ENCODE measurements at regions not wholly inside any gene's neighbourhood (a gene's known extent, or its start where the extent isn't known, plus 50 kb on each side); places are given as distances from the start of the nearest gene placed in this dataset.

DNA sequence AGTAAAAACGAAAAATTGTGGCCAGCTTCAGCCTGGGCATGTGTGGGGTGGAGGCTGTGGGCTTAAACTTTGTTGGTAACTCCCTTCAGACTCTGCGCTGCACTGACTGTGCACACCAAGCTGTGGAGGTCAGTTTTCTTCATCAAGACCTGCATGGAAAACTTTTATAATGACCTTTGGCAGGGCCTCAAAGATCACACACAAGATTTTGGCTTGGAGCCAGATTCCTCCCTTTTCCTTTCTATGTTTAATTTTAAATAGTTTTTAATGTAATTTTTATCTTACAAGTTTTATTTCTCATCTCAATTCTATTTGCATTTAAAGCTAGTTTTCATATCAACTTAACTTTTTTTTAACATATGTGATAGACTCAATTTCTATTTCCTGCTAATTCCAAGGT, 1211.1 kb upstream of the CDH18 start:
- no peak for DNase-seq (ENCODE audit: low read depth)
- H3K4me3 ChIP-seq (ENCODE audit: low read depth, low read length) = no peak overlapping the region
- TF ChIP-seq, protein P1, sequence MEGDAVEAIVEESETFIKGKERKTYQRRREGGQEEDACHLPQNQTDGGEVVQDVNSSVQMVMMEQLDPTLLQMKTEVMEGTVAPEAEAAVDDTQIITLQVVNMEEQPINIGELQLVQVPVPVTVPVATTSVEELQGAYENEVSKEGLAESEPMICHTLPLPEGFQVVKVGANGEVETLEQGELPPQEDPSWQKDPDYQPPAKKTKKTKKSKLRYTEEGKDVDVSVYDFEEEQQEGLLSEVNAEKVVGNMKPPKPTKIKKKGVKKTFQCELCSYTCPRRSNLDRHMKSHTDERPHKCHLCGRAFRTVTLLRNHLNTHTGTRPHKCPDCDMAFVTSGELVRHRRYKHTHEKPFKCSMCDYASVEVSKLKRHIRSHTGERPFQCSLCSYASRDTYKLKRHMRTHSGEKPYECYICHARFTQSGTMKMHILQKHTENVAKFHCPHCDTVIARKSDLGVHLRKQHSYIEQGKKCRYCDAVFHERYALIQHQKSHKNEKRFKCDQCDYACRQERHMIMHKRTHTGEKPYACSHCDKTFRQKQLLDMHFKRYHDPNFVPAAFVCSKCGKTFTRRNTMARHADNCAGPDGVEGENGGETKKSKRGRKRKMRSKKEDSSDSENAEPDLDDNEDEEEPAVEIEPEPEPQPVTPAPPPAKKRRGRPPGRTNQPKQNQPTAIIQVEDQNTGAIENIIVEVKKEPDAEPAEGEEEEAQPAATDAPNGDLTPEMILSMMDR (IDR thresholded peaks at IDR 0.05; ENCODE audit: insufficient read depth, low read length) = no peak

DNA sequence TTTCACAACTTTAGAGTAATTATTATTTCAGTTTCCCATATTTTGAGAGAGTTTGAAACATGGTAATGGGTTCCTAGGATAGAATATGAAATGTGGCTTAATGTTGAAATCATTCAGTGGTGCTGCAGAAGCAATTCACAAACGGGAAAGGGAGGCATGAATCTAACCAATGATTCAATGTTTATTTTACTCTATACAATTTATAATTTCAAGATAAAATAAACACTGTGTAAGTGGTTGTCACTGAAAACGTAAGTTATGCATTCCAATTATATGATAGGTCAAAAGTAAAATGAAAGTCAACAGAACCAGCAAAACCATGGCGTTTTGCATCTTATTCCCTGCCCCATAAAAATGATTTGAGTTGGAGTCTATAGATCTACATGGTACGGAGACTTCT, 1207.1 kb upstream of the CDH18 start:
- no peak overlapping the region for H3K4me3 ChIP-seq (ENCODE audit: low read depth, low read length)
- no peak for DNase-seq (ENCODE audit: low read depth)
- TF ChIP-seq, protein P1 (IDR thresholded peaks at IDR 0.05; ENCODE audit: insufficient read depth, low read length) = no peak

DNA sequence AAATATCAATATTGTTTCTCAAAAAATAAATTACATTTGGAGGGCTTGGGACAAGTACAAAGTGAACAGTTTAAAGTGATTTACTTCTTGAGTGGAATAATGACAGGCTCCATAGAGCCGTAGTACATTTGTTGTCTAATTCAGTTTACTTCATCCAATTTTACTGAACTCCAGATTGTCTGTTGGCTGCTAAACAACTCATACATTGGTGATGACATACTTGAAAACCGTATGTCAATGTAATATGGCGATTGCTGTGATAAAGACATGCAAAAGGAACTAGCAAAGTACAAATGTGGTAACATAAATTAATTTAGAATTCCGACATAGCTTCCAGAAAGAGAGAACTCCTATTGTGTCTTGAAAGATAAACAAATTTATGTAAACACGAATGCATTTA, 1197.5 kb upstream of the CDH18 start:
- TF ChIP-seq, protein P1 (IDR thresholded peaks at IDR 0.05; ENCODE audit: insufficient read depth, low read length) = no peak
- H3K4me3 ChIP-seq (ENCODE audit: low read depth, low read length) = no peak overlapping the region
- DNase-seq (ENCODE audit: low read depth) = no peak

DNA sequence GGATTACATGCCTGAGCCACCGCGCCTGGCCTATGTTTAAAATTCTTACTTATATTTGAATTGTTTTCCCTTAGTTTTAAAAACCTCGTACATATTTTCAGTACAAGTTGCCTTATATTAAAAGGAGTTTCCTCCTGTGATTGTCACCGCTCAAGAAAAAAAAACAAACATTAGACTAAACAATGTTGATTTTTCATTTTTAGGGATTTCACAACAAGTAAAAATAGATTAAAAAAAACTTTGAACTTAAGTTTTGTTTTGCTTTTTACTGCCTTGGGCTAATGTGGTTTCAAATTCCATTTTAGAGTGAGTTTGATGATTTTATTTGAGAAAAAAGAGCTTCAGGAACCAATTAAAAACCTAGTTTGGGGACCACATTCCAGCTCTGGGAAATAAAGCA, 1196.6 kb upstream of the CDH18 start:
- DNase-seq (ENCODE audit: low read depth) = no peak
- H3K4me3 ChIP-seq (ENCODE audit: low read depth, low read length) = no peak overlapping the region
- TF ChIP-seq, protein P1 (IDR thresholded peaks at IDR 0.05; ENCODE audit: insufficient read depth, low read length) = no peak

DNA sequence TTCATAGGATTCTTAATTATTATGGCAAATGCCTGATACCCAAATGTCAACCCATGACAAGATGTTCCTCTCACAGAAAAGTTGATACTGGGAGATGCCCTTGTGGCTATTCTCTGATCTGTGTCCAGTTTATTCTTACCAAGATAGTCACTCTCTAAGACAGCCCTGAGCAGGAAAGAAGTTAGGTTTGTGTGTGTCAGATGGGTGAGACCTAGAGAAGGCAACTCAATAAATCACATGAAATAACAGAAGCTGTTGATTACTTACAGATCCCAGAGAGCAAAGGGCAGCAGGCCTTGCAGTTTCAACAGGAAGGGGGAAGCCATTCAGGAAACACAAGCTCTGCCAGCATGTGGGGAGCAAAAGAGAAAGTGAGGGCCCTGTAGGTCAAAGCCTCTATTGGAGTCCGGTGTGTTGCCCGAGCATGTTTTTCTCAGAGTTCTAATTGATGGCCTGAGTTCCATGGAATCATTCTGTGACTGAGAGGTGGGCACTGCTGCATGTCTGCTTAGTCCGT, 1193.7 kb upstream of the CDH18 start:
- no peak for DNase-seq (ENCODE audit: low read depth)
- no peak overlapping the region for H3K4me3 ChIP-seq (ENCODE audit: low read depth, low read length)
- TF ChIP-seq, protein P1 (IDR thresholded peaks at IDR 0.05; ENCODE audit: insufficient read depth, low read length) = no peak

DNA sequence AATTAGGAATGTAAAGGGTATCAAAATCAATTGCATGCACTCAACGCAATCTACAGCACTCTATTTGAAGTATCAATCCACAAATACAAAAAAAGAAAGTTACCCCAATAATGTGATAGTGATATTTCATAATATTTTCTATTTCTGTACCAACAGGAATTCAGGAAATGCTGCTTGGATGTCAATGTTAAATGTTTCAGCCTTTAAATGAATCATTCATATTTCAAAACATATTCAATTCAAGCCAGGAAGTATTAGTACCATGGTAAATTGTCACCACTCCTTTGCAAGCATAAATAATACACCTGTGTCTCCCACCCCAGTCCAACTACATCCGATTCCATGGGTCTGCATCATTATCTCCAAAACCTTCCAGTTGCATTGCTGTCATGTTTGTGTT, 1185.5 kb upstream of the CDH18 start:
- TF ChIP-seq, protein P1 (IDR thresholded peaks at IDR 0.05; ENCODE audit: insufficient read depth, low read length) = no peak
- DNase-seq (ENCODE audit: low read depth) = no peak
- H3K4me3 ChIP-seq (ENCODE audit: low read depth, low read length) = no peak overlapping the region

DNA sequence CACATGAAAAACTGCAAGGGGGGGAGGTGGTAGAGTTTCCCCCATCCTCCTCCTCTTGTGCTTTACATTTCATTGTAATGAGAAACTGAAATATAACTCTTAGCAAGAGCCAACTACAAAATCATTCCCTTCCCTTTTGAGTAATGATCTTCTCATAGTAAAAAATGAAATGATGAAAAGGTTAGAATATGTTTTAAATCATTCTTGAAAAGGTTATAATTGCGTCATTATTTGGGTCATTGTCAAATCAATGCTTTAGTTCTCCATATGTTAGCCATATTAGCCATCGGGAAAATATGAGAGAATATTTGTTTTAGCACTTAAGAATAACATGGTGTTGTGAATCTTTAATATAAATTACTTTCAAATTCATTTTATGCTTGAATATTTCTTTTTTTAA, 1185.0 kb upstream of the CDH18 start:
- TF ChIP-seq, protein P1 (IDR thresholded peaks at IDR 0.05; ENCODE audit: insufficient read depth, low read length) = no peak
- DNase-seq (ENCODE audit: low read depth) = no peak
- no peak overlapping the region for H3K4me3 ChIP-seq (ENCODE audit: low read depth, low read length)
